Heart left ventricle (tissue), 13 donors: ENCODE measurements at regions not wholly inside any gene's neighbourhood (a gene's known extent, or its start where the extent isn't known, plus 50 kb on each side); places are given as distances from the start of the nearest gene placed in this dataset.

Experiments used
- POLR2A ChIP-seq, 2 donors: fragments of 450-650 bp; IDR thresholded peaks; one replicate each; pipeline ENCODE4 v1.6.1; 2017; ENCODE audit warnings: antibody characterized with exemption in 2 of 2, mild to moderate bottlenecking in 2 of 2, moderate library complexity in 2 of 2
- TF ChIP-seq, protein P1 (sequence below), 12 donors: fragments of 200-600 bp; sonication (generic) in 4 of 12; IDR thresholded peaks; one replicate each; pipeline versions ENCODE4 v1.5.0 to v1.8.0; 2018 to 2022; ENCODE audit warnings: antibody characterized with exemption in 12 of 12, mild to moderate bottlenecking in 5 of 12
- donor health status: ischemic (EF 13 %, LVEDD 7.1; RV severe dilation, severe dysfunction).
- donor health status: DM: no; HTN: yes; CAD: no.
- donor health status: DM: no; HTN: no; CAD: no.
- donor health status: ischemic (EF 25% LVEDD 6.9; RV normal size, moderate dysfunction).
- donor health status: ischemic (EF 25% LVEDD 5.7; RV mildly dilated, moderate dysfunction).
- donor health status: ischemic (EF 35%, LVEDD 5.7; RV mildly dilated, moderate dysfunction).
- donor health status: nonischemic (EF 11% LVEDD 7.7; RV severe dilation, severe dysfunction).
- donor health status: DM: yes; HTN: yes; CAD: no.
- donor health status: PGD.
- donor health status: ischemic (EF 29% LVEDD 5.4; RV normal size, mild dysfunction).
- donor health status: nonischemic (EF 23%, LVEDD 6.1; RV moderate dilation, normal function).

DNA sequence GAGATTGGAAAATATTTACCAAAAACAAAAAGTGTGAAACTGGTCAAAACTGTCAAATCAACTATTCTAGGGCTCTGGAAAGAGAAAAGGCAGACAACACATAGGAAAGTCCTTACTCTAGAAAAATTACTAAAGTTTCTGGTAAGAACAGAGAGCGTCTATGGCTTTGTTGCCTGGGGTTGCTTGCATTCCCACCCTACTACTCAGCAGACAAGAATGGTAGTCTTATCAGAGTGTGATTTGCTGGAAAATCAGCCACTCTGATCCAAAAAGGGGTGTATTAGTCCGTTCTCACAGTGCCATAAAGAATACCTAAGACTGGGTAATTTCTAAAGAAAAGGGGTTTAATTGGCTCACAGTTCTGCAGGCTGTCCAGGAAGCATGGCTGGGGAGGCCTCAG is 50.3 kb upstream of the CDH20 start:
- TF ChIP-seq, protein P1, sequence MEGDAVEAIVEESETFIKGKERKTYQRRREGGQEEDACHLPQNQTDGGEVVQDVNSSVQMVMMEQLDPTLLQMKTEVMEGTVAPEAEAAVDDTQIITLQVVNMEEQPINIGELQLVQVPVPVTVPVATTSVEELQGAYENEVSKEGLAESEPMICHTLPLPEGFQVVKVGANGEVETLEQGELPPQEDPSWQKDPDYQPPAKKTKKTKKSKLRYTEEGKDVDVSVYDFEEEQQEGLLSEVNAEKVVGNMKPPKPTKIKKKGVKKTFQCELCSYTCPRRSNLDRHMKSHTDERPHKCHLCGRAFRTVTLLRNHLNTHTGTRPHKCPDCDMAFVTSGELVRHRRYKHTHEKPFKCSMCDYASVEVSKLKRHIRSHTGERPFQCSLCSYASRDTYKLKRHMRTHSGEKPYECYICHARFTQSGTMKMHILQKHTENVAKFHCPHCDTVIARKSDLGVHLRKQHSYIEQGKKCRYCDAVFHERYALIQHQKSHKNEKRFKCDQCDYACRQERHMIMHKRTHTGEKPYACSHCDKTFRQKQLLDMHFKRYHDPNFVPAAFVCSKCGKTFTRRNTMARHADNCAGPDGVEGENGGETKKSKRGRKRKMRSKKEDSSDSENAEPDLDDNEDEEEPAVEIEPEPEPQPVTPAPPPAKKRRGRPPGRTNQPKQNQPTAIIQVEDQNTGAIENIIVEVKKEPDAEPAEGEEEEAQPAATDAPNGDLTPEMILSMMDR (IDR thresholded peaks at IDR 0.05) = no peak
- no peak for TF ChIP-seq POLR2A (IDR thresholded peaks at IDR 0.05)
